ENCODE measurements at regions not wholly inside any gene's neighbourhood (a gene's known extent, or its start where the extent isn't known, plus 50 kb on each side); places are given as distances from the start of the nearest gene placed in this dataset.

DNA sequence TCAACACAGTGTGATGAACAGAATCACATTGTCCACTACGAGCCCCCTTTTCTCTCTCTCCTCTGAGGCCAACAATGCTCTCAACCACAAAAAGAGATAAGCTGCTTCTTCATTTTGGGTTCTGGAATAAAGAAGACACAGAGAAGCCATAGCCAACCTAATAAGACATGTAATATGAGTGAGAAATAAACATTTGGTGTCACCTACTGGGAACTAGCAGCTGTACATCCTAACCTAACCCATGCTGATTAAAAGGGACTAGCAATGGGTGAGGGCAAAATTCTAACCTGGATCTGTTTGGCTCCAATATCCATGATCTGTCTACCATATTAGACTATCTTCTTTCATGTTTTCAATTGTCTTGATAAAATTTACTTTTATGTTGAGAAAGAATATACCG lies 369.1 kb upstream of the MARCKS start:
- DNase-seq (ENCODE audit: low read depth): no peak

DNA sequence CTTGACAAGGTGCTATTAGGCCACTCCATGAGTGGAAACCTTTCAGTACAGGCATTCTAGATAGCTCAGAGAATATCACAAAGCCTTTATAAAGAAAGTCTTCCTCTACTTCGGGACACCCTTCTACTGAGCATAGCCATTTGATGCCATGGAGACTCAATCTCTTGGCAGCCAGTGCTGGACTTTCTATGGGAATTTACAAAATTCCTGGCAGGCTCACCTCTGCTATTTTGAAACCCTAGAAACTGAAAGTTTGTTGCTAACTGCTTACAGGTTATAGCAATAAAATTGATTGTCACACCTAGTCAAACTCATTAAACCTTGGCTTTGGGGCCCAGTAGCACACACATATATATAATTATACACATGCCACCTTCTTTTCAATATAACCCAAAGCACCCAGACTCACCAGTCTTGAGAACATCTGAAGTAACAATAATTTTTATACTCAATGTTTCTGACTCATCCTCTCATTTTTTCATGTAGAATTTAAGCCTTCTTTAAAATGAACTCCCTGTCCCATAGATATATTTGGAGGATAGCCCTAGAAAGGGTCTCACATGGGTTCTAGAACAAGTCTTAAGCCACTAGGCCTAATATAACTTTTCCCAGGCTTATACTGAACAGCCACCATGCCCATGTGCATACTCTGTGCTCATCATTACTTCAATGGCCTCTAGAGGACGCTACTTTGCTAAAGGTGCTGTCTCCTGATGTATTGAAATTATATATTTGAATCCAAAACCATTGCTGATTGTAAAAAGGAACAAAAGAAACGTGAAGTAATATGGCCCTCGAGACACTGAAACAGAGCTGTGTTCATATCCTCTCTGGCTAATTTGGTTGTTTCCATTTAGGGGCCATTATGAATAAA lies 368.1 kb upstream of the MARCKS start:
- DNase-seq (ENCODE audit: low read depth): no peak

DNA sequence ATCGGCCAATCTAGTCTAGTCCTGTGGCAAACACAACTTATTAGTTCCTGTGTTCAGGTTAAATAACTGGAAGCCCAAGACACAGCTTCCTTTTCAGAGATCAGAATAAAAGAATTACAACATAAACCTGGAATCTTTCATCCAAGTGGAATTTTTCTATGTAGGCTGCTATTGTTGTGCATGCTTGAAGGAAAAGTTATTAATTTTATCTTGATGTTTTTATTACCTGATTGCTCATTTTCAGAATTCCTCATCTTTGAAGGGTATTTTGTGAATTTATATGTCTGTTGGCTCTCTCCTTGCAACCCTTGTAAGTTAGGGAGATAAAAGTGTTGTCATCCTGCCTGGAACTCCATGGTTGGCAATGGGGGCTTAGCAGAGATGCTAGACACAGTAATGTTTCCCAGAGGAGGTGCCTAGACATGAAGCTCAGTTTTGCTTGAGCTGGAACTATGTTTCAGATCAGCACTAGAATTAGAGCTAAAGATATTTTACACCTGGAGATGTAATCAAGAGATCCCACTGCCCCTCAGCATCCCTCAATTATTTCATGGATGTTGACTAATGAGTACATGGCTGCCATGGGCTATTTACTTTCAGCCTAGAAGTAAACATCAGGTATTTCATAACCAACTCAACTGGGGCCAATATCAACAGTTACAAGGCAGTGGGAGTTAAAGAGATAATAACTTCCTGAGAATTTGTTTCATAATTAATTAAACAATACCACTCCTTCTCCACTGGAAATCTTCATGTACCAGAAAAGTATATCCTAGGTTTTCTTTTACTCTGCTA lies 367.0 kb upstream of the MARCKS start:
- DNase-seq (ENCODE audit: low read depth): no peak

DNA sequence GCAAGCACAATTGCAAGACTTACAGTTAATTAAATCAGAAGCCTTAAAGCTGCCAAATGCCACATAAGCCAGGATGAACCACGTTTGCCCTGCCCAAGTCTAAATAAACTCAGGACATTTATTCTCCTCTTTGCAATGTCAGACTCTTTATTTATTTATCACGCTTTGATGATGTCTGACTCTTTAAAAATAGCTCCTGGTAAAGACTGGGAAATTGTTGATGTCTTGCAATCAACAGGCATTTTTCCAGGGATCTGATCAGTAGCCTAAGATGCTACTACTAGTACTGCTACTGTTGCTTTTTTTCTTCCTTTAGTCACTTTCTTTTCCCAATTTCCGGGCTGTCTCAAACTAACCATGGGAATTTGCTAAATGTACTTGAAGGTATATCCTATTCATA lies 365.8 kb upstream of the MARCKS start:
- DNase-seq (ENCODE audit: low read depth): no peak

DNA sequence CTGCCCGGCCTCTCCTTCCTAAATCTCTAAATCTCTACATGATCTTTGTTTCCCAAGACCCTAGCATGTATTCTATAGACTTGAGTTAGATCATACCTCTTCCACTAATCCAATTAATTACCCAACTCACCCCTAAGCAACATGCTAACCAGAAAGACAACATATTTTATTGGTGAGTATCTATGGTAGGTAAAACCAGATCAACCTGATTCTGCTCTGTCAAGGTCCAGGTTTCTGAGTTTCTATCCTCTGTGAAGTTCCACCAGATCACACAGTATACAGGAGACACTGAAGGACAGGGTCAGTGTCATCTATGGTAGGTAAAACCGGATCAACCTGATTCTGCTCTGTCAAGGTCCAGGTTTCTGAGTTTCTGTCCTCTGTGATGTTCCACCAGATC lies 363.2 kb upstream of the MARCKS start:
- DNase-seq (ENCODE audit: low read depth): no peak

DNA sequence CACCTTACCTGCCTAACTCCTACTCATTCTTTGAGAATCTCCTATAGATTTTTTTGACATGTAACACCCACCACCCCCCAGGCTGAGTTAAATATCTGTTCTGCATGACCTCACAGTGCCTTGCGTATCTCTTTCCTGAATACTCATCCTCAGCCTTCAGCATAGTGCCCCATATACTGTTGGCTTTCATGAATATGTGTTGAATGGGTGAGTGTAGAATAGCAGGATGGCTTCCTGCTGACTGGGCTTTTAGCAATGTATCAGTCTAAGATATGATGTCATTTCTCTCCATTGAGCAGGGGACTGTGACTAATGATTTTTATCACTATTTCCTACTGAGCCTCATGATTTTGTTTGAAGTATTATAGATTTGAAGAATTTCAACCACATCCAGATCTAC lies 361.6 kb upstream of the MARCKS start:
- DNase-seq (ENCODE audit: low read depth): peak; percentile 87

DNA sequence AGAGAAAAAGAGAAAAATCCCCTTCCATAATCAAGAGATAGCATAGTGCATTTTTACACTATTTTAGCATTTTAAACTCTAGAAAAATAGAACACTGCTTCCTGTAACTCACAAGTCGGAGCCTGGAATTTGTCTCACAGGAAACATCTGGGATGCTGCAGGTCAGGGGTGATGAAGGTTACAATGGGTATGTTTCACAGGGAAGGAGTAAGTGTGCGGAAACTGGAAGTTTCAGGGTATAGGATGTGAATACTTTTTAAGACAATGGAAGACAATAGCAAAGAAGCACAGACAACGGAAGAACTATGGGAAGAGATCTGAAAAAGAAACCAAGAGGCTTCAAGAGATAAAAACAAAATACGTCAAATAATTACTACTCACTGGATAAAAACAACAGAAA lies 361.0 kb upstream of the MARCKS start:
- DNase-seq (ENCODE audit: low read depth): no peak

DNA sequence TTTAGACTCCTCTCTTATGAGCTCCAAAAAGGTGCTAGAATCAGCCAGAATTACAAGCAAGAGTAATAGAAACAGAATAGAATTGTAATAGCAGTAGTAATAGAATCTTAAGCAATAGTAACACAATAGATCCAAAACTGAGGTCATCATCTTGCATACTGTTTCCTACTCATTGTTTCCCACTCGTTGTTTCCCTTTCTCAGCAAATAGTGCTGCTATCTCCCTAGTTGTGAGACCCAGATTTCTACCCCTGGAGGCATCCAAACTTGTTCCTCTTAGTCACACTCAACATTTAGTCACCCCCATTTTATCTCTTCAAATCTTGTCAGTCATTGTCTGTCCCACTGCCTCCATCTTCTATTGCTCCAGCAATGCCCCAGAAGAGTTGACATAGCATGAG lies 356.9 kb upstream of the MARCKS start:
- no peak for DNase-seq (ENCODE audit: low read depth)

DNA sequence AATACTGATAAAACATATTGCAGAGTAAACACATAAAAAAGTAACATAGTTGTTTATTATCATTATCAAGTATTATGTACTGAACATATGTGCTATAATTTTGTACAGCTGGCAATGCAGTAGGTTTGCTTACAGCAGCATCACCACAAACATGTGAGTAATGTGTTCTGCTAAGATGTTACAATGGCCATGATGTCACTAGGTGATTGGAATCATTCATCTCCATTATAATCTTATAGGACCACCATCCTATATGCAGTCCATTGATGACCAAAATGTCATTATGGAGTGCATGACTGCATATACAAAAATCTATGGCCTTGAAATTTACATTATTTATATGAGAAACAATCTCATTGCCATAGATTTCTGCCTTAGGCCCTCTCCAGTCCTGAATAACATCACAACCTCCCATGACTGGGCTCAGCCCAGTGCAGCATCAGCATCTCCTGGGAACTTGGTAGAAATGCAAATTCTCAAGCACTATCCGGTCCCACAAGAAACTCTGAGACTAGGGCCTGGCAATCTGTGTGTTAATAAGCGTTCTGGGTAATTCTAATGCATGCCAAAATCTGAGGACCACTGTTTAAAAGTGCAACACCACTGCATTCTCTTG lies 352.0 kb upstream of the MARCKS start:
- no peak for DNase-seq (ENCODE audit: low read depth)

DNA sequence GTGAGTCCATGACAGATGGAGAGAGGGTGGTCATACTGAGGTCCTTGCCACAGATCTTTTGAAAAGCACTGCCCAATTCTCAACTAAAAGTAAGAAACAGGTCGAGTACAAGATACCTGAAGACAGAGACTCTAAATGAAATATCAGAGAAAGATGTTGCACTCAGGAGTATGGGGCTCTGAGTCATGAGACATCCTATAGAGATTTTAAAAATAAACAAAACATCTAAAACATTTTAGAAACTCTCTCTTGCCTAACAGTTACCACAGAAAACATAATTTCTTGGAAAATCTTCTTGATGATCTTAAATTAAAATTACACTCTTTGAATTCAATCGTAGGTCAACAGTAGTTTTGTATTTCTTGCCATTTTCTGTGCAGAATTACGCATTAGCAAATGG lies 348.9 kb upstream of the MARCKS start:
- DNase-seq (ENCODE audit: low read depth): no peak

DNA sequence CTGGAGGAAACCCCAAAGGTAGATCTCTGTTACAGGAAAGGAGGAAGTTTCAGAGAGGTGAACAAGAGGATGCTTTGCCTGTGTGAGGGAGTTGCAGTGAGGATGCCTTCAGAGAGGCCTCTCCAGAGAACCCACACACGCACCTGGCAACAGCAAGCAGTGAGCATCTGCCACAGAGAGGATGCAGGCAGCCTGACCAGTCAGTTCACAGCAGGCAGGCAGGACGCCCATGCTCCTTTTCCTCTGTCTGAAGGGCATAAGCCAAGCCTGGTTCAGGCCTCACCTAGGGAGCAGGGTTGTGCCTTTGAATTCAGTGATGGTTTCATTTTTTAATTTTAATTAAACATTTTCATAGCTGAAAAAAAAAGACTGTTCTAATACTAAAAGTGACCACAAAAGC lies 346.0 kb upstream of the MARCKS start:
- DNase-seq (ENCODE audit: low read depth): no peak

DNA sequence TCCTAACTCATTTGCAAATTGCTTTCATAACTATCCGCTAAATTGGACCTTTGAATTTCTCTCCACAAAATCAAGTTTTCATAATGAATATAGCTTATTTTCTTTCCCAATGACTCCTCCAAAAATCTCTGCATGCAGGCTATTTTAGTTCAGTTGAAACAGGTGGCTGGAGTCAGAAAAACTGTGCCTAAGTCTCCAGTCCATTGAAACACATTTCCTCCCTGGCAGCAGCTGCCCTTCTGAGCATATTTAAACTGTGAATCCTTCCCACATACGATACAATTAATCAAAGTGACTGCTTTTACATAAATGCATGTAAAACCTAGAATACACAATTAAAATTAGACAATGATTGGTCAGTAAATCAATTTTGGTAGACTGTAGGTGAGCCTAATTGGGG lies 344.6 kb upstream of the MARCKS start:
- no peak for DNase-seq (ENCODE audit: low read depth)

DNA sequence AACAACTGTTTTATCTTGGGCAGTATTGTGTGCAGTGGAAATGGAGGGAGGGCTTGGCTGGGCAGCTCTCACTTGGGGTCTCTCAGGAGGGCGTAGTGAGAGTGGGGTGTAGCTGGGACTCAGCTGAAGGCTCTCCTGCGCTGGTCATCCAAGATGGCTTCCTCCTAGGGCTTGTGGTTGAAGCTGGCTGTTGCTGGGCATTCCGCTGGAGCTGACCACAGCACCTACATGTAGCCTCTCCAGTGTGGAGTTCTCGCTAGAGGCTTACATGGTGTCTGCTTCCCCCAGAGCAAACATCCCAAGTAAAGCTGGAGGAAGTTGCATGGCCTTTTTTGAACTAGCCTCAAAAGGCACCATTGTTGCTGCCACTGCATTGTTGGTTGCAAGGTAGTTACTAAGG lies 344.1 kb upstream of the MARCKS start:
- no peak for DNase-seq (ENCODE audit: low read depth)

DNA sequence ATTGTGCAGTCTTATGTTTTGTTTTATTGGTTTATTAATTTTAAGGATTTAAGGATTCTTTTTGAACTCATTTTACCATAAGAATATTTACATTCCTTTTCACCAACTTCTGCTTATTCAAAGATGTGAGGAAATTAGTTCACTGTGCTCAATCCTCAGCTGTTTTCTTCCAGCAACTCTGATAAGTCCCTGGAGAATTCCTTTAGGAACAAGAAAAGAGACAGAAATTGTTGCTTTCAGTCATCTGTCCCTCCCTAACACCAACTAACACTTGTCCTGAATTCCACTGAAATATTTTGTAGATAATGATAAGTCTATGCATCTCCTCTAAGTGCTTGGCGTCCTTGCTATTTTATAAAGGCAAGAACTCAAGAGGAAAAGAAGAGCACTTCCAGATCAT lies 334.8 kb upstream of the MARCKS start:
- no peak for DNase-seq (ENCODE audit: low read depth)

DNA sequence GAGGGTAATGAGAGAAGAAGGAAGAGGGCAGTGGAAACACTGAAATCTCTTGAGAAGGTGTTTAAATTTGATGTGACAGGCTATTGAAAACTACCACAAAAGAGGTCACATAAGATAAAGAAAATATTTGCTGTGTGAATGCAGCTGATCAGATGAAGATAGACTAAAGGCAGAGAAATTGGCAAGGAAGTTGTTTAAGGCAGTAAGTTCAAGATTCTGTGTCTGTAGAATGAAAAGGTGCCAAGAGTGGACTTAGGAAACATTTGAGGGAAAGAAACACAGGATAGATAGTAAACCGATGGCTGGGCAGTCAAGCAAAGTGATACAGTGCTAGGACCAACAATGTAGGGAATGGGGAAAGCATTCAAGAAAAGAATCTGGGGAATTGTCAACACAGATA lies 332.3 kb upstream of the MARCKS start:
- no peak for DNase-seq (ENCODE audit: low read depth)

DNA sequence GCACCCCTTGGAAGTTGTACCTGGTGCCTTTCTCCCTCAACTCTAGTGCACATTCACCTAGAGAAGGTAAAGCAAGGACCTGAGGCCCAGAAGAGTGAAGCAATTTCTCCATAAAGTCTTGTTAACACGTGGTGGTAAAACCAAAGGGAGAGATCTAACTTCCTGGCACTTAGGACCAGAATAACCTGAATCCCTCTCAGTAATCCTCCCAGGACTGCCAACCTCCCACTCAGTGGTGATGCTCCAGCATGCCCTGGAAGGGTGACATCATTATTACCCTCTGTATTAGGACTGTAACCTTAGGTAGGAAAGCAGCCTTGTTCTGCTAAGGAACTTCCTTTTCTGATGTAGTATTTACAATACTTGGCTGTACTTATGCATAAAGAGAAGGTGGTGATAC lies 330.6 kb upstream of the MARCKS start:
- no peak for DNase-seq (ENCODE audit: low read depth)

DNA sequence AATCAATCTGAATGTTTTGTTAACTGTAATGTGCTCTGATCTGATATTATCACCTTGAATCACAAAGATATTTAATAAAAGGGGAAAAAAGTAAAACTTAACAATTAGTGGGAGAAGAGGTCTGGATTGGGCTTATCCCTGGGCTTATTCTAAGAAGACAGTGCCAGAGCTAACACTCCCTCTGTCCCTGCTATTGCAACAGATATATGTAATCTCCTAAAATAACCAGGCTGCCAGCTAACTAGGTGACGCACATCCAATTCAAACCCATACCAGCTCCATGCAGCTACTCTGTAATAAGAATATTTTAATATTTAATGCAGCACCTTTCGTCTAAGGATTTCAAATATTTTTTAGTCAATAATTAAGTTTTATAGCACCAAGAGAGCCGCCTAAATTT lies 330.1 kb upstream of the MARCKS start:
- no peak for DNase-seq (ENCODE audit: low read depth)

DNA sequence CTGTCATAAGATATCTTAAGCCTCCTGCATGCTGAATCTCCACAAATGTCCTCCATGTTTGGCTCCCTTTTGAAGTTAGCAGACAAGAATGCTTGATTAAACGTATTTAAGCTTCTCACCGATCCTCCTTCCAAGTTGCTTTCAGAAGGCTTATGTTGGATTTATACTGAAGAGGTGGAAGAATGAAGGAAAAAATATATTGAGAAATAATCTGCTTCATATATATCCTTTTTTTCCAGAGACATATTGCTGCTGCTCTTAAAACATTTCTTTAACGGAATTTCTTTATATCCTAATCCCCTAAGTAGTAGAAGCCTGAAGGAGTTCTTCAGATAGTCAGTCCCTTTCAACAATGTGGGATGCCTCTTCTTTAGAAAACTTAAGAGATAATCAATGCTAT lies 329.0 kb upstream of the MARCKS start:
- DNase-seq (ENCODE audit: low read depth): no peak

DNA sequence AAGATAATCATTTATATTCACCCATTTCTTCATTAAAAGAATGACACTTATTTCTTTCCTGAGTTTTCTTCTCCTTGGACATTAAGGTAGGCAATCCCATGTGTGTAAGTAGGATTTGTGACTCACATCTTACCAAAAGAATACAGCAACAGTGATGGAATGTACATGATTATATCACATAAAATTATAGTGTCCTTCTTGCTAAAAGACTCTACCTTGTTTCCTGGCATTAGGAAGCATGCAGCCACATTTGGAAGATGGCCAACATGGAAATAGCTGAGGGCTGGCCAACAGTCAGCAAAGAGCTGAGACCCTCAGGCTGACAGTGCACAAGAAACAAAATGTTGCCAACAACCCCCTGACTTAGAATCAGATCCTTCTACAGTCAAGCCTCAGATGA lies 327.9 kb upstream of the MARCKS start:
- peak; percentile 7 for DNase-seq (ENCODE audit: low read depth)

DNA sequence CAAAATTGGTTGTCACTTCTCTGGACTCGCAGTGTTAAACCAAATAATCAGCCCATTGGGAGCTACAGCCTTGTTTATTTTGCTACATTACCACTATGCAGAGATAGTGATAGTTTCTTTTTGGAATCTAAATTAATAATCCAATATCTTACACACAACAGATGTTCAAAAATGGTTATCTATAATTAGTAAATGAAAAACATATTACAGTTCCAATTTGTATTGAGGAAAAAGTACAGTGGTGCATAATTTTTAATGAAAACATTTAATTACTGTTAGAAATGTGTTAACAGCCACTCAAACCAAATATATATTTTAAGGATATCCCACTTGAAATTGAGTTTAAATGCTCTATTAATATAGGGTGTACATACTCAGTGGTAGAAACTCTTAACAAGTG lies 327.3 kb upstream of the MARCKS start:
- DNase-seq (ENCODE audit: low read depth): no peak

DNA sequence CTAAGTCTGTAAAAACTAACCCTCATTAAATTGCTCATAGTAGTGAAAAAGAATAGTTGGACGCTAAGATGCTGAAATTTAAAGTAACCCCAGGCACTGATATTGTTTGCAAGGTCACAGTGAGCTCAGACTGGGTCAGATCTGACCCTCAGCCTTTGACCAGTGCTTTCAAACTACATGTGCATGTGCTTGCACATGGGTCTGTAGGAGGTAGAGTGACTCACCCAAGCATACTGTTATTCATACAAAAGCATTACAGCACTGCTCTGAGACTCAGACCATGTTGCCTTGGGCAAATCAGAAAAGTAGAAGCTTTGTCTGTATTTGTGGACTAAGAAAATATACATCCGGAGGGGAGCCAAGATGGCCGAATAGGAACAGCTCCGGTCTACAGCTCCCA lies 326.4 kb upstream of the MARCKS start:
- DNase-seq (ENCODE audit: low read depth): peak; percentile 53

DNA sequence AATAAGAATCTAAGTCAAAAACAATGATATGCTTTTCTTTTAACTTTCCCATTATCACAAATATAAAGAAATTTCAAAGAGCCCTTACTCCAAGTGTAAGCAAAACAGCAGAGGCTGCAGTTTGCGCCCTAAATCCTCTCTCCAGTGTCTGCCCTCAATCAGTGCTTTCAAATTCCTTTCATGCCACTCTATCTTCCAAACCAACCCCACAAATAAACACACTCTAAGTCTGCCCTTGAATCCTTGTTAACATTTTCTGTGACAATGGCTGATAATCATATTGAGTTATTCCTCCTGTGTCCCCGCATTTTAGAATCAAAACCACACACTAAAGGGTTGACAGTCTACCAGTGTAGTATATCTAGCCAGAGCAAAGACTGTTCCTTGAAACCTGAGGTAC lies 317.9 kb upstream of the MARCKS start:
- DNase-seq (ENCODE audit: low read depth): no peak

DNA sequence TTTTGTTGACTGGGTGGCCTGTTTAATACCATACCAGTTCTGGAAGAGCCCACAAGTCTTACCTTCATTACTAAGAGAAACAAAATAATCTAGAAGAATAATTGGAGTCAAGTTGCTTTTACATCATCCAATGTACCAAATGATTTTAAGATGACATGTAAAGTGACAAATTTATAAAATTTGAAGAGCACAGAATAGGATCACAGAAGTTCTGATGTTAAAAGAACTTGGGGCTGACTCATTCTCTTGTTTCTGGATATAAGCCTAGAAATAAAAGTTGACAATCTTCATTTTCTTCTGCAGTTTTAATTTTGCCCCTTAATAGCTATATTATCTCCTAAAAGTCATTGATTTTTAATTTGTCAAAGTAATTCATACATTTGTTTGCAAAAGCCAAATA lies 317.5 kb upstream of the MARCKS start:
- no peak for DNase-seq (ENCODE audit: low read depth)
